Muscle of back (tissue), 3 donors: ENCODE measurements at regions not wholly inside any gene's neighbourhood (a gene's known extent, or its start where the extent isn't known, plus 50 kb on each side); places are given as distances from the start of the nearest gene placed in this dataset.

Experiments
- DNase-seq, 3 donors: peaks; one replicate each; pipeline versions ENCODE4 v3.0.0 to v3.0.0-alpha.2; 2013

DNA sequence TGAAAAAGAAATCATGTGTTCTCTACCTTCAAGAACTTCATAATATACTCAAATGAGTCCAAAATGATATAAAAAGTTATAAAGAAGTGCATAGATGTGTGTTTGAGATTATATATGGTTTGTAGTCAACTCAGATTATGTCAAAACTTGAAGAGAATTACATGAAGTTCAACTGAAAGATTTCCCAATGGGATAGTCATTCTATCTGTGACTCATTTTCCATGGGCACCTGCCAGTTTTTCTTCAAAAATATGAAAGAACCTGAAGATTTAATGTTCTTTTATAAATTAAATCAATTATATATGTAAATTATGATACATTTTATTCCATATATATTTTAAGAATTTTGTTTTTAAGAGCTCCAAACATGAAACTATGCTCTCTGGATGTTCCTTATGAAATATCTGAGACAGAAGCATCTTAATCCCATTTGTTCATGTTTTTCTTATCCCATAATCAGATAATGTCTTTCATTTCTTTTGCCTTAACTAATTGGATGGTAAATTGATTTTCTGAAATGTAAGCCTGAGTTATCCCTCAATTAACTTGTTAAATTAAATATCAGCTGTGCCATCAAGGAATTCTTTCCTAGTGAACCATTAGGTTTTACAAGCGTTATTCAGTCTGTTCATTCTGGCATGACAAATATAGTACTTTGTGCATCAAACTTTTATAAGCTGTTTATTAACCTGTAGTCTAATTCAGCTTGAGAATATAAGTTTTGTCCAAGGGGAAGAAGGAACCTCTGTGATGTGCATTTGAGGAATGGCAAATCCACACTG, 387.1 kb downstream of the IPMK start:
- DNase-seq = no peak

GRCh38 chr10:57874810-57875209, 392.9 kb downstream of the IPMK start:
- no peak for DNase-seq

- no peak for DNase-seq
These were observed 400.5 kb downstream of the IPMK start for GRCh38 chr10:57867241-57867640.

- DNase-seq = peak in 2 of 3 donors; percentile 7 to 59
These were observed 402.7 kb downstream of the IPMK start for GRCh38 chr10:57864765-57865680.

- peak in 1 of 3 donors; percentile 11 for DNase-seq
These were observed 417.9 kb downstream of the IPMK start for GRCh38 chr10:57849691-57850357.

- DNase-seq = no peak
These were observed 421.2 kb downstream of the IPMK start for GRCh38 chr10:57846307-57847065.

DNA sequence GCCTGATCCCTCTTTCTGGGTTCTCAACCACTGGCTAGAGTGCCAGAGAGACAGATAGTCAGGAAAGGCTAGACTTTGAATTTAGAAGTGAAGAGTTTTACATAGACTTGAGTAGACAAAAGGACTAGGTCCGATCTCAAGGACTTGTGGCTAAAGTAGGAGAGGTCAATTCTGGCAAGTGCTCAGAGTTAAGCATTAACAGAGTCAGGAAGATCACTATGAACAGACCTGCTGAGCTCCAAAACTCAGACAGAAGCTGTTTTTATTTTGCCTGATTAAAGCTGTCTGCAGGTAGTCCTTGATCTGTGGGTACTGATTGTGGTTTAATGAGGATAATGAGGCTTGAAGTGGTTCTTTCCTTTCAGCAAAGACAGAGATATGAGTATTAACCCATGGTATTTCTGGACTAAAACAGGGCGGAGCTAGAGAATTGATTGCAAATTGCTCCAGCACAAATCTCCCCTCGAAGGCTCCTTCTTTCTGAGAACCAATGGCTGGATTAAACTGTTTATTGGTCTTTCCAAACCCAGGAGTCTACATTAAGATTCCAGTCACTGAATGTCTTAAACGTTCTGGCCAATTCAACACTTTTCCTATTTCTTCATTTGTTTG, 423.2 kb downstream of the IPMK start:
- no peak for DNase-seq

DNA sequence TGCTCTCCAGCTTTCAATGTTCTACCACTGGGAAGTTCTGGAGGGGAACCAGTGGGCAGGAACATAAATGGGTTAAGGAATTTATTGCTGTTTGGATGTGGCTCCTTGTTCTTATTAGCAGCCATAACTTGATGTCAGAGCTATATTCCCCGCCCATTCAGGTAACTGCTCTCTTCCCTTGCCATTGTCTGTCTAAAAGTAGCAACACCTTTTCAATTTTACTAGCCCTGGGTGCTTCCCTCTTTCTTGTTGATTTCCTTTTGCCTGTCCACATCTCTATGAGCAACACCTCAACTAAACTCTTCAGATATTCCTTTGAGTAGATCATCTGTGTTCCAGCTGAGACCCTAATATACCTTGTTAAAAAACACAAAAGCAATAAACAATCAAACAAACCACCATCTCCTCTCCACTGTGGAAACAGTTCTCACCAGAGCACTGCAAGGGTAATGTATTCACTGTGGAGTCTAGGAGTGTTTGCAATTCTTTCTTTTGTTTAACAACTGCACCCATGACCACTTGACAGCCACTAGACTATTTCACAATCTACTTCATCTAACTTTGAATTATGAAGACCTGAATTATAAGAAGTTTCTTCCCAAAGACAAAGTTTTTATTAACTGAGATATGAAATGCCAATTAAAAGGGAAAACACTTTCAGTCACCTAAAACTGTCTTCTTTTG, 436.7 kb downstream of the IPMK start:
- no peak for DNase-seq

GRCh38 chr10:57825015-57825414, 442.7 kb downstream of the IPMK start:
- no peak for DNase-seq

DNA sequence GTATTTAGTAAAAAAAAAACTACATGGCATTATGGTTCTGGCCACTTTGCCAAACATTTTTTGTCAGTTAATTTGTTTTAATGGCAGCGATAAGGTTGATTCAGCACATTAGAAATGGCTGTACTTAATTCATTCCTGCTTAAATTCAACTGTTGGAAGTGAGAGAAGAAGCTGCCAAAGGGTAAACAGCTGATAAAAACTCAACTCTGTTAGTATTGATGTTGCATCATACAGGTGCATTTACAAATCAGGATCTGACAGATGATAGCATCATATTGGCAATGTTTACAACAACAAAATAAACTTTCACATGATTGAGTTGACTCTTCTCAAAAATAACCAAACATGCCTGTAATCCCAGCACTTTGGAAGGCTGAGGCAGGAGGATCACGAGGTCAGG, 444.3 kb downstream of the IPMK start:
- no peak for DNase-seq

DNA sequence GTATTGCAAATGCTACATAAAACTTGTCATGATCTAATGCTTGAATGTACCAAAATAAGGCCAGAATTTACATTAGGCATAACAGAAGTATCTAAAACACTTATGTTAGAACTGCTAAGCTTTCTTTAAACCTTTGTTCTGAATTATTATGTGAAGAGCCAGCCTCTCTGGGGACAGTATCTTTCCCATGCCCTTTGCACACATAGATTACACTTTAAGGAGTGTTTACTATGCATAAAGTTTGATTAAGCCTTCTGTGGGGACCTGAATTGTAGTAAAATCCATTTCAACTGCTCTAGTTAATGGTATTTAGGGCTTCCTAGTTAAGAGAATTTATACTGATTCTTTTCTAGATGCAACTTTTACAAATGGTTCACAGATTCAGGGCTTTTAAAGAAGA, 444.7 kb downstream of the IPMK start:
- DNase-seq = no peak

- DNase-seq = no peak
These were observed 449.2 kb downstream of the IPMK start for GRCh38 chr10:57818522-57818921.

GRCh38 chr10:57817741-57818140, 450.0 kb downstream of the IPMK start:
- DNase-seq = no peak

- no peak for DNase-seq
These were observed 451.7 kb downstream of the IPMK start for GRCh38 chr10:57815949-57816348.

DNA sequence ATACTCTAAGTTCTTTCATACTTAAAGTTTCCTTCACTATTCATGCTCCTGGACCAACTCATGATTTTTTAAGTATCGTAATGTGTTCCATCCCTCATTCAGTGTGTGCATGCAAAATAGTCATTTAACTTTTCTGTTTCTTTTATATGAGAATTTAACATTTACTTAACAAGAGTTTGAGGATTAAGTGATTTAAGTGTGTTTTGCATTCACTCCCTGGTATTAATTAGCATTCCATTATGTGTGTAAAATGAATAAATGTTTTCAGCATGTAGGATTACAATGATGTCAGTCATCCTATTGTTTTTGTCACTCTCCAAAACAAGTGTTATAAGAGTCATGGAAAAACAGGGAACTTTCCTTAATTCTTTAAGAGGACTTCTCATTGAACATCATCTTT, 457.7 kb downstream of the IPMK start:
- DNase-seq = no peak

DNA sequence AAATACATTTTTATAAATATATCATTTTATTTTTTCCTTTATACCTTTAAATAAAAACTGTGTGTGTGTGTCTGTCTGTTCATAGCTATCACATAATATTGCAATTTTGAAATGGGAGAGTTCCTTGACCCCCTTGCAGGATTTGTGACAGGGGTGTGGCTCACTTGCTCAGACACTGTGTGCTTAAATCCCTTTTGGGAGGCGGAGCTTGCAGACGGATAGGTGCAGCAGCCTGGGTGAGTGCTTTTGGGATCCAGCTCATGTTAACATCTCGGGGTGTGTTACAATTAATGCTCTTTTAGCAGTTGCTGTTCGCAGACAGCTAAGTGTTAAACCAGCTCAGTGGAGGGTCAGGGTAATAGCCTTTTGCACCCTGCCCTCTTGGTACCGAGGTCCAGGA, 459.8 kb downstream of the IPMK start:
- DNase-seq = no peak

DNA sequence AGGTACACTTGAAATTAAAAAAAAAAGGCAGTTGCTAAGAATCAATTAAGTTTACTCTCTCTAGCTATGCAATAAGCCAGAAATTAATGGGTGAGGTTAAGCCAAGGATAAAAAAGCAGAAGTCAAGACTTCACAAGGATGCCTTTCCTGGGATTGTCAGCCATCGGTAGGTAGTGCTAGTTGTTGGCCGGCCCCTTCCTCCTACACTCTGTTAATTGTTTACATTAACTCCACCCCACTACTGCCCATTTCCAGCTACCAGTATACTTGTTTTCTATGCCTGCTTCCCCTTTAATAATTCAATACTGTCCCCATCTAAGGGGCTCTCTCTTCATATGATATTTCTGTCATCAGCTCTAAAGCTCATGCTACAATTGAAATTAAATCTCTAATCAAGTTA, 461.0 kb downstream of the IPMK start:
- no peak for DNase-seq

- no peak for DNase-seq
These were observed 468.1 kb downstream of the IPMK start for GRCh38 chr10:57799625-57800024.

GRCh38 chr10:57798830-57799229, 468.9 kb downstream of the IPMK start:
- DNase-seq = no peak

DNA sequence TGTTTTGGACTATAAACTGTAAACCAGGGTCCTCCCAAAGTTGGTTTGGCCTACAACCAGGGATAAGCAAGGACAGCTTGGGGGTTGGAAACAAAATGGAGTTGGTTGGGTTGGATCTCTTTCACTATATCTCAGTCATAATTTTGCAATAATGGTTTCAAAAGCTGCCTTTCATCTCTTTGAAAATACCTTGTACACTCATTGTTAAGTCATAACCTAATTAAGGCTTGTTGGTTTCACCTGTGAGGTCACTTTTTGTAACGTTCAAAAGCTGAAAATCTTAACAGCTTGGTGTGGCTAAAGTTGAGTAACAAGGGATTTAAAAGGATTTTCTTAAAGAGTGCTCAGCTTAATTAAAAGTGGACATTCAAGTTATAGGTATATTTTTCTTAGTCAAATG, 476.1 kb downstream of the IPMK start:
- DNase-seq = no peak

DNA sequence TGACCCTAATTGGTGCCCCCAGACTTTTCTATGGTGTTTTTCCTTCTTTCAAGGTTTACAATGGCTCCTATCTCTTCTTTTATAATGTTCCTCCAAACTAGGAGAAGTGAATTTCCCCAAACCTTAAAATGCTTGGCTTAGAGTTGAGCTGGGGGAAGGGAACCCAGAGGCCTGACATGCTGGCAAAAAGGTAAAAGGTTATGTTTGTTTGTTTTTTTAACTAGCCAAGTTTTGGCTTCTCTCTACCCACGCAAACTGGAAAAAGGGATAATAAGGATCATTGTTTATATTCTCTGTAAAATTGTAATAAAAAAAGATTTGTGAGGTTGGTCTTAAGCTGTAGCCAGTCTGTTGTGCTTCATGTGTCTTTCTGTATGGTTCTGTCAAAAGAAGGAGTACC, 477.0 kb downstream of the IPMK start:
- DNase-seq = no peak
